Mesenchymal stem cell (in vitro differentiated cells and primary cell): ENCODE measurements at regions not wholly inside any gene's neighbourhood (a gene's known extent, or its start where the extent isn't known, plus 50 kb on each side); places are given as distances from the start of the nearest gene placed in this dataset.

Experiments
- DNase-seq: peaks from one replicate; pipeline ENCODE4 v3.0.0-alpha.2; 2013
- H2AFZ ChIP-seq: one replicate; pipeline ENCODE4 v1.6.1; 2013; ENCODE audit warnings: low read depth, mild to moderate bottlenecking, control low read depth, inconsistent platforms, low read length, moderate library complexity
- H2AK5ac ChIP-seq: 2 replicates; pipeline ENCODE4 v1.6.1; 2013; ENCODE audit warnings: low read length, moderate library complexity, mild to moderate bottlenecking, inconsistent platforms; ENCODE audit not compliant: severe bottlenecking
- H2BK120ac ChIP-seq: one replicate; pipeline ENCODE4 v1.6.1; 2013; ENCODE audit warnings: low read depth, mild to moderate bottlenecking, inconsistent platforms, low read length, moderate library complexity
- H2BK12ac ChIP-seq, 2 experiments: one replicate each; pipeline ENCODE4 v1.6.1; 2013; ENCODE audit warnings: inconsistent platforms in 2 of 2, low read length in 2 of 2, mild to moderate bottlenecking in 2 of 2, moderate library complexity in 2 of 2, control low read depth in 1 of 2
- H2BK15ac ChIP-seq: one replicate; pipeline ENCODE4 v1.6.1; 2013; ENCODE audit warnings: mild to moderate bottlenecking, low read depth, inconsistent platforms; ENCODE audit not compliant: poor library complexity, severe bottlenecking
- H2BK5ac ChIP-seq: 2 replicates; pipeline ENCODE4 v1.6.1; 2013; ENCODE audit warnings: low read depth, mild to moderate bottlenecking, low read length, control low read depth, inconsistent platforms; ENCODE audit not compliant: poor library complexity, severe bottlenecking
- H3K14ac ChIP-seq, 2 experiments: one replicate each; pipeline ENCODE4 v1.6.1; 2013; ENCODE audit warnings: inconsistent platforms in 2 of 2, low read length in 2 of 2, control low read depth in 1 of 2, mild to moderate bottlenecking in 1 of 2, moderate library complexity in 1 of 2
- H3K18ac ChIP-seq, 2 experiments: one replicate each; pipeline ENCODE4 v1.6.1; 2013; ENCODE audit warnings: inconsistent platforms in 2 of 2, low read length in 2 of 2, control low read depth in 1 of 2, low read depth in 1 of 2, mild to moderate bottlenecking in 1 of 2
- H3K23ac ChIP-seq, 2 experiments: one replicate each; pipeline ENCODE4 v1.6.1; 2013; ENCODE audit warnings: inconsistent platforms in 2 of 2, low read length in 2 of 2, mild to moderate bottlenecking in 2 of 2, moderate library complexity in 2 of 2, control low read depth in 1 of 2
- H3K27ac ChIP-seq: 2 replicates; pipeline ENCODE4 v1.5.1; 2013; ENCODE audit warnings: mild to moderate bottlenecking, moderate library complexity, low read length, control low read depth, inconsistent platforms; ENCODE audit not compliant: poor library complexity, severe bottlenecking
- H3K27me3 ChIP-seq, 2 experiments: 2 replicates each; pipeline versions ENCODE4 v1.6.1 to v1.7.0; 2013; ENCODE audit warnings: low read length in 2 of 2, mild to moderate bottlenecking in 2 of 2, moderate library complexity in 2 of 2, control low read depth in 1 of 2, inconsistent platforms in 1 of 2; ENCODE audit not compliant: control insufficient read depth in 1 of 2, insufficient read depth in 1 of 2
- H3K36me3 ChIP-seq, 2 experiments: 2 replicates each; pipeline versions ENCODE4 v1.6.1 to v1.7.0; 2013; ENCODE audit warnings: low read length in 2 of 2, control low read depth in 1 of 2, inconsistent platforms in 1 of 2, low read depth in 1 of 2, mild to moderate bottlenecking in 1 of 2; ENCODE audit not compliant: insufficient read depth in 2 of 2, control insufficient read depth in 1 of 2
- H3K4ac ChIP-seq, 2 experiments: one replicate each; pipeline ENCODE4 v1.6.1; 2013; ENCODE audit warnings: inconsistent platforms in 2 of 2, low read length in 2 of 2, mild to moderate bottlenecking in 2 of 2, moderate library complexity in 2 of 2, control low read depth in 1 of 2, low read depth in 1 of 2
- H3K4me1 ChIP-seq: 2 replicates; pipeline ENCODE4 v1.6.1; 2013; ENCODE audit warnings: low read depth, low read length, control low read depth; ENCODE audit not compliant: control insufficient read depth, insufficient read depth
- H3K4me2 ChIP-seq: 2 replicates; pipeline ENCODE4 v1.6.1; 2013; ENCODE audit warnings: low read length, mild to moderate bottlenecking, inconsistent platforms; ENCODE audit not compliant: poor library complexity, severe bottlenecking
- H3K4me3 ChIP-seq, 2 experiments: 2 replicates each; pipeline versions ENCODE4 v1.5.1 to v1.7.0; 2013; ENCODE audit warnings: low read length in 2 of 2, mild to moderate bottlenecking in 2 of 2, control low read depth in 1 of 2, low read depth in 1 of 2; ENCODE audit not compliant: insufficient read depth in 1 of 2
- H3K79me1 ChIP-seq: replicated peaks from 2 replicates; pipeline ENCODE4 v1.6.1; 2013; ENCODE audit warnings: mild to moderate bottlenecking, control low read depth, low read length, inconsistent platforms; ENCODE audit not compliant: poor library complexity, severe bottlenecking
- H3K9ac ChIP-seq: 2 replicates; pipeline ENCODE4 v1.7.0; 2013; ENCODE audit warnings: mild to moderate bottlenecking, low read length, moderate library complexity
- H3K9me3 ChIP-seq: 2 replicates; pipeline ENCODE4 v1.7.0; 2013; ENCODE audit warnings: mild to moderate bottlenecking, low read length; ENCODE audit not compliant: control insufficient read depth
- H4K8ac ChIP-seq: one replicate; pipeline ENCODE4 v1.6.1; 2013; ENCODE audit warnings: inconsistent platforms, mild to moderate bottlenecking, low read length, moderate library complexity
- H4K91ac ChIP-seq: one replicate; pipeline ENCODE4 v1.6.1; 2013; ENCODE audit warnings: mild to moderate bottlenecking, low read length, inconsistent platforms
- WGBS: methylation state at CpG from one replicate; pipeline ENCODE4 v1.1.7; 2013; ENCODE audit warnings: mixed read lengths; 5-methylcytosine and 5-hydroxymethylcytosine counted together

DNA sequence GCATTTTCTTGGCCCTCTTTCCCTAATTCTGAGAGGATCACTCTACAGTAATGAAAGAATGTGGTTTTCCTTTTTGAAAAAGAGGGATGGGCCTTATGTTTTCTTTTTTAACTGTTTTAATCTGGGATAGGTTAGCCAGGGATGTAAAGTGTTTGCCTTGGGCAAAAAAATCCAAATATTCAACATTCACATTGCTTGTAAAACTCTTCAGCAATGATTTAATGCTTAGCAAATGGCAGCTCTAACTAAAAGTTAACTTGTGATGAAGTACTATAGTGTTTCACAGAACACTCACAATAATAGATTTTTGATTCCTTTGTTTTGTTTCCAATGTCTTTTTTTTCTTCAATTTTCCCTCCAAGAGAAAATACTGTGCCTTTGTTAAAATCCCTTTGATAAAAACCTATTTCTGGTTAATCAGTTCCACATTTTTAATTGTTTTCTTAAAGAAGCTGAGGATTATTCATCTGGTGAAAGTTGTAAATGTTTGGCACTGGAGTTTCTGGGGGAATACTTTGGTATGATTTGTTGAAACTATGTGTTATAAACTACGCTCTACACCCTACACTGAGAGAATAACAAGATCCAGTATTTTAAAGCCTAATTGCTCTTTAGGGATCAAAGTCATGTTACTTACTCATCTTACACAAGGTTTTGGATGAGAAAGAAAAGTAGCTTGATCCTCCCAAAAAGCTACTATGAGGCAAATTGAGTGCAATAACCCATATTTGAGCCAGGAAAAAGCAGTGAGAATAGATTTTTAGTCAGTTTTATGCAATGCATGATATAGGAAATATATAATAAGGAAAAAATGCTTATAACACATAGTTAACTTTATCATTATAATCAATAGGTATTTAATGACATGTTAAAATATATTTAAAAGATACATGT lies 335.8 kb downstream of the EPHA7 start:
- Histone ChIP-seq H2AFZ (no peak overlapping the region), H3K79me1 (no peaks in the 10 kb centered on the region), H3K4me2 (no peak overlapping the region), H3K9me3 (no peaks in the 10 kb centered on the region), H3K27me3 (no peaks in the 10 kb centered on the region), H4K8ac (no peak overlapping the region), H2BK12ac (no peak overlapping the region), H3K9ac (no peak overlapping the region), H2AK5ac (no peak overlapping the region), H3K4me1 (no peaks in the 10 kb centered on the region), H3K4ac (no peak overlapping the region), H3K23ac (no peak overlapping the region), H2BK5ac (no peak overlapping the region), H2BK120ac (no peak overlapping the region), H4K91ac (no peak overlapping the region), H3K4me3 (no peak overlapping the region), H3K36me3 (no peaks in the 10 kb centered on the region), H2BK15ac (no peak overlapping the region), H3K18ac (no peak overlapping the region), H3K14ac (no peak overlapping the region), H3K27ac (no peak overlapping the region)
- no CpG with 5 or more reads among the region's 1 CpG for WGBS
- no peak for DNase-seq

DNA sequence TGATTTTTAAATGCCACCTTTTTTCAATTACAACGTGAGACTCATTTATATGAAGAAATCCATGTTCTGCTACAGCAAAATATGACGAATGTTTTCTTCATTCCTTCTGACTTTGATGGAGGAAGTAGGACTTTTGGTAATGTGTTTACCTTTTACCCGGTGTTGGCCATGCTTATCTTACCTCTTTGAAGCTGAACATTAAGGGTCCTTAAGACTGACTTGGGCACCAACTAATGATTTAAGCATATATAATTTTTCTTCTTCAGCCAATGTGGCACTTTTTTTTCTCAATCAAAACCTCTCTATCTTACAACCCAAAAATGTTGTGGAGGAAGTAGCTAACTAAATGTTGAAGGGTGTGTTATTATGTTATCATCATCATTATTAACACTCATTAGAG lies 337.5 kb downstream of the EPHA7 start:
- Histone ChIP-seq H3K9me3 (no peaks in the 10 kb centered on the region), H2BK15ac (no peak overlapping the region), H4K91ac (no peak overlapping the region), H2AFZ (no peak overlapping the region), H3K27ac (no peak overlapping the region), H3K14ac (no peak overlapping the region), H3K18ac (no peak overlapping the region), H3K4me2 (no peak overlapping the region), H2BK5ac (no peak overlapping the region), H3K36me3 (no peaks in the 10 kb centered on the region), H2AK5ac (no peak overlapping the region), H3K4me1 (no peaks in the 10 kb centered on the region), H3K23ac (no peak overlapping the region), H3K4ac (no peak overlapping the region), H3K27me3 (no peaks in the 10 kb centered on the region), H3K4me3 (no peak overlapping the region), H4K8ac (no peak overlapping the region), H2BK120ac (no peak overlapping the region), H3K79me1 (no peaks in the 10 kb centered on the region), H2BK12ac (no peak overlapping the region), H3K9ac (no peak overlapping the region)
- no peak for DNase-seq
- 93% methylated on average over 3 of the region's 3 CpGs for WGBS

DNA sequence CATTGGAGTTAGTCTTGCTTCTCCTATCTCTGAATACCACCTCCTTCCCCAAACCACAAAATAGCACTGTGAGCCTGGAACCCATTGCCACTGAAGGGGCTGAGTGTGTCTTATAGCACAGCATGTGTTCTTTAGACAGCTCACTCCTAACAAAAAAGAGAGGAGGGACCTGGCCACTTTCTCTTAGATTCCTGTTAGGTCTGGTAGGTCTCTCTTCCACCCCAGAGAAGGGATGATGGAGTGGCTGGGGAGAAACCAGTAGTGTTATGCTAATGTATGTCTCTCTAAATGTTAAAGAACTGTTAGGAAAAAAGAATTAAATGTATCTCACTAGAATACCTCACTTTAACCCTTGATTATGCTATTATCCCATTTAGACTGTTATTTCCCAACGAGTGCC lies 340.3 kb downstream of the EPHA7 start:
- Histone ChIP-seq H3K79me1 (no peaks in the 10 kb centered on the region), H2AFZ (no peak overlapping the region), H3K14ac (no peak overlapping the region), H3K4me1 (no peaks in the 10 kb centered on the region), H3K4me2 (no peak overlapping the region), H2BK15ac (no peak overlapping the region), H3K23ac (no peak overlapping the region), H3K4ac (no peak overlapping the region), H3K27ac (no peak overlapping the region), H4K8ac (no peak overlapping the region), H2BK120ac (no peak overlapping the region), H3K27me3 (no peaks in the 10 kb centered on the region), H3K9ac (no peak overlapping the region), H3K36me3 (no peaks in the 10 kb centered on the region), H2AK5ac (no peak overlapping the region), H2BK12ac (no peak overlapping the region), H3K9me3 (no peaks in the 10 kb centered on the region), H3K18ac (no peak overlapping the region), H2BK5ac (no peak overlapping the region), H4K91ac (no peak overlapping the region), H3K4me3 (no peak overlapping the region)
- no peak for DNase-seq
- 75% methylated on average over 1 of the region's 1 CpG for WGBS

DNA sequence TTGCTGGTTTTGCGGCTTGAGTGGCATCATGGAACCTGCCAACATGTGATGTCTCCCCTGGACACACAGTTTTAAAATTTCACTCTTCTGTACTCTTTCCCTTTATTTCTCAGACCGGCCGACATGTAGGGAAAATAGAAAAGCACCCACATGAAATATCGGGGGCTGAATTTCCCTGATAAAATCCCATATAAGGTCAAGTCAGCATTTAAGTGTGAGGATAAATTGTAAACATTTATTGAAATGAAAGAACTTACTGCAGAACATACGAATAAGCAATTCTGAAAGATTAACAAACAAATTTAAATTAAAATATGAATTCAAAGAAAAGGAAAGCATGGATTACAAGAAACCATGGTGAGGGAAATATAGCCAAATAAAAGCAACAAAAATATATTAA lies 345.5 kb downstream of the EPHA7 start:
- H3K4me3 ChIP-seq: no peak overlapping the region
- no peak overlapping the region for H2BK12ac ChIP-seq
- H3K79me1 ChIP-seq: no peaks in the 10 kb centered on the region
- no peak overlapping the region for H2BK5ac ChIP-seq
- H3K27ac ChIP-seq: no peak overlapping the region
- H3K9me3 ChIP-seq: peaks cover 4% of the 10 kb centered on the region
- H3K36me3 ChIP-seq: no peaks in the 10 kb centered on the region
- no peak overlapping the region for H3K14ac ChIP-seq
- DNase-seq: no peak
- H2AFZ ChIP-seq: no peak overlapping the region
- no peak overlapping the region for H2AK5ac ChIP-seq
- no peak overlapping the region for H4K91ac ChIP-seq
- no peak overlapping the region for H3K4me2 ChIP-seq
- H4K8ac ChIP-seq: no peak overlapping the region
- H3K4me1 ChIP-seq: no peaks in the 10 kb centered on the region
- no peak overlapping the region for H3K18ac ChIP-seq
- H3K27me3 ChIP-seq: no peaks in the 10 kb centered on the region
- H3K4ac ChIP-seq: no peak overlapping the region
- no peak overlapping the region for H2BK15ac ChIP-seq
- no peak overlapping the region for H3K23ac ChIP-seq
- no peak overlapping the region for H3K9ac ChIP-seq
- WGBS: 100% methylated on average over 1 of the region's 5 CpGs
- H2BK120ac ChIP-seq: no peak overlapping the region
